Caco-2 (cell line): ENCODE measurements at regions not wholly inside any gene's neighbourhood (a gene's known extent, or its start where the extent isn't known, plus 50 kb on each side); places are given as distances from the start of the nearest gene placed in this dataset.

Experiments used
- BruUV-seq: library from RNA; stranded (reverse); fragments of 400-500 nt; replicated peaks from 2 replicates; lab custom pipeline; 2021; lab: Mats Ljungman, UMichigan
- CTCF ChIA-PET: fragments of 300-600 bp; sonication (Branson Sonifier 250); formaldehyde crosslinking; loops from one replicate; lab custom pipeline; 2022; ENCODE audit warnings: antibody characterized with exemption; lab: Charles Lee
- POLR2A ChIA-PET: fragments of 300-600 bp; sonication (Branson Sonifier 250); formaldehyde crosslinking; loops from one replicate; lab custom pipeline; 2022; ENCODE audit warnings: antibody characterized with exemption; lab: Charles Lee
- DNase-seq, 2 experiments: peaks; one replicate each; pipeline versions ENCODE4 v3.0.0 to v3.0.0-alpha.2; 2020 to 2022
- H3K27me3 ChIP-seq: replicated peaks from 2 replicates; pipeline ENCODE4 v1.6.0; 2011; ENCODE audit warnings: low read length; ENCODE audit not compliant: control insufficient read depth, insufficient read depth
- H3K36me3 ChIP-seq: 2 replicates; pipeline ENCODE4 v1.5.1; 2011; ENCODE audit warnings: low read length; ENCODE audit not compliant: control insufficient read depth, insufficient read depth
- H3K4me1 ChIP-seq: fragments of 250-450 bp; sonication (Bioruptor Pico); 2 replicates; pipeline ENCODE4 v1.5.1; 2020; ENCODE audit warnings: mild to moderate bottlenecking
- H3K4me3 ChIP-seq: 2 replicates; pipeline ENCODE4 v1.5.1; 2011; ENCODE audit warnings: low read depth, mild to moderate bottlenecking, control low read depth, low read length
- H3K9me3 ChIP-seq: fragments of 250-450 bp; sonication (Bioruptor Pico); 2 replicates; pipeline ENCODE4 v1.5.1; 2020; ENCODE audit warnings: mild to moderate bottlenecking, moderate library complexity
- H3K27ac Mint-ChIP-seq: one replicate; pipeline ENCODE4 v1.8.0; 2022; ENCODE audit warnings: mixed read lengths; ENCODE audit not compliant: unreplicated experiment
- H3K27me3 Mint-ChIP-seq: one replicate; pipeline ENCODE4 v1.8.0; 2022; ENCODE audit warnings: mixed read lengths; ENCODE audit not compliant: insufficient read depth, unreplicated experiment
- H3K36me3 Mint-ChIP-seq: one replicate; pipeline ENCODE4 v1.8.0; 2022; ENCODE audit warnings: mild to moderate bottlenecking, mixed read lengths; ENCODE audit not compliant: insufficient read depth, unreplicated experiment
- H3K4me1 Mint-ChIP-seq: one replicate; pipeline ENCODE4 v1.8.0; 2022; ENCODE audit warnings: low read depth, mixed read lengths; ENCODE audit not compliant: unreplicated experiment
- H3K4me3 Mint-ChIP-seq: one replicate; pipeline ENCODE4 v1.8.0; 2022; ENCODE audit warnings: mild to moderate bottlenecking, moderate library complexity, mixed read lengths; ENCODE audit not compliant: unreplicated experiment
- H3K9me3 Mint-ChIP-seq: one replicate; pipeline ENCODE4 v1.8.0; 2022; ENCODE audit warnings: mixed read lengths; ENCODE audit not compliant: unreplicated experiment
- CTCF ChIP-seq, 2 experiments: fragments of 200-600 bp in 1 of 2; IDR thresholded peaks; 1 replicate in 1 of 2; 2 replicates in 1 of 2; pipeline versions ENCODE4 v1.5.1 to v1.8.0; 2011 to 2022; ENCODE audit warnings: antibody characterized with exemption in 1 of 2, control low read depth in 1 of 2, inconsistent platforms in 1 of 2, low read depth in 1 of 2, low read length in 1 of 2, mild to moderate bottlenecking in 1 of 2, moderate library complexity in 1 of 2; ENCODE audit not compliant: insufficient read depth in 1 of 2, severe bottlenecking in 1 of 2, unreplicated experiment in 1 of 2
- intact Hi-C: fragments of 100-400 bp; cut with micrococcal nuclease; formaldehyde crosslinking; loops from one replicate; pipeline ENCODE4 v1.10.0; 2022; ENCODE audit not compliant: unreplicated experiment

GRCh38 chr6:33960345-33961313 is 156.8 kb upstream of the MLN start:
- ChIA-PET POLR2A (no interaction called here), CTCF (interaction anchor here (1.0 kb wide), 1 partner anchor 67 kb away, joined by 4 read pairs; no protein-coding TSS in a partner anchor)
- H3K36me3 Mint-ChIP-seq: no peaks in the 10 kb centered on the region
- intact Hi-C loops: no loop called here
- no peaks in the 10 kb centered on the region for H3K27me3 Mint-ChIP-seq
- Histone ChIP-seq H3K36me3 (no peaks in the 10 kb centered on the region), H3K4me1 (no peaks in the 10 kb centered on the region), H3K9me3 (no peaks in the 10 kb centered on the region), H3K27me3 (no peaks in the 10 kb centered on the region), H3K4me3 (no peak overlapping the region)
- H3K9me3 Mint-ChIP-seq: no peaks in the 10 kb centered on the region
- no peaks in the 10 kb centered on the region for H3K4me1 Mint-ChIP-seq
- DNase-seq: no peak
- H3K27ac Mint-ChIP-seq: no peak overlapping the region
- TF ChIP-seq CTCF (IDR thresholded peaks at IDR 0.05; ENCODE audit: insufficient read depth in 1 of 2, low read depth in 1 of 2, low read length in 1 of 2, severe bottlenecking in 1 of 2, unreplicated experiment in 1 of 2): no peak
- H3K4me3 Mint-ChIP-seq: no peak overlapping the region
- BruUV-seq: no TSS peak

GRCh38 chr6:33959661-33960344 is 156.0 kb upstream of the MLN start:
- TF ChIP-seq CTCF (IDR thresholded peaks at IDR 0.05; ENCODE audit: insufficient read depth in 1 of 2, low read depth in 1 of 2, low read length in 1 of 2, severe bottlenecking in 1 of 2, unreplicated experiment in 1 of 2): no peak
- Mint-ChIP-seq H3K27ac (no peak overlapping the region), H3K27me3 (peaks cover under 1% of the 10 kb centered on the region), H3K36me3 (no peaks in the 10 kb centered on the region), H3K9me3 (no peaks in the 10 kb centered on the region), H3K4me3 (no peak overlapping the region), H3K4me1 (no peaks in the 10 kb centered on the region)
- Histone ChIP-seq H3K9me3 (no peaks in the 10 kb centered on the region), H3K4me1 (no peaks in the 10 kb centered on the region), H3K4me3 (no peak overlapping the region), H3K36me3 (no peaks in the 10 kb centered on the region), H3K27me3 (no peaks in the 10 kb centered on the region)
- POLR2A ChIA-PET: no interaction called here
- BruUV-seq: no TSS peak
- CTCF ChIA-PET: interaction anchor here (1.0 kb wide), 1 partner anchor 68 kb away, joined by 4 read pairs; no protein-coding TSS in a partner anchor
- DNase-seq: no peak
- intact Hi-C loops: no loop called here

GRCh38 chr6:33959329-33959651 is 155.5 kb upstream of the MLN start:
- ChIA-PET CTCF (interaction anchor here (1.2 kb wide), 1 partner anchor 39 kb away, joined by 3 read pairs; no protein-coding TSS in a partner anchor), POLR2A (no interaction called here)
- H3K27me3 ChIP-seq: no peaks in the 10 kb centered on the region
- DNase-seq: no peak
- no TSS peak for BruUV-seq
- H3K4me3 ChIP-seq: no peak overlapping the region
- intact Hi-C loops: no loop called here
- Mint-ChIP-seq H3K9me3 (no peaks in the 10 kb centered on the region), H3K27ac (no peak overlapping the region), H3K27me3 (peaks cover 5% of the 10 kb centered on the region), H3K4me3 (no peak overlapping the region), H3K4me1 (no peaks in the 10 kb centered on the region), H3K36me3 (no peaks in the 10 kb centered on the region)
- no peak for TF ChIP-seq CTCF (IDR thresholded peaks at IDR 0.05; ENCODE audit: insufficient read depth in 1 of 2, low read depth in 1 of 2, low read length in 1 of 2, severe bottlenecking in 1 of 2, unreplicated experiment in 1 of 2)
- no peaks in the 10 kb centered on the region for H3K36me3 ChIP-seq
- no peaks in the 10 kb centered on the region for H3K4me1 ChIP-seq
- H3K9me3 ChIP-seq: no peaks in the 10 kb centered on the region
